HG02678 (cell line): ENCODE measurements at regions not wholly inside any gene's neighbourhood (a gene's known extent, or its start where the extent isn't known, plus 50 kb on each side); places are given as distances from the start of the nearest gene placed in this dataset.

ENCODE experiments used
- ATAC-seq: cut with Tn5 transposase; IDR thresholded peaks from one replicate; pipeline ENCODE4 v1.9.1; 2021; ENCODE audit warnings: mild to moderate bottlenecking, moderate library complexity; ENCODE audit not compliant: unreplicated experiment

DNA sequence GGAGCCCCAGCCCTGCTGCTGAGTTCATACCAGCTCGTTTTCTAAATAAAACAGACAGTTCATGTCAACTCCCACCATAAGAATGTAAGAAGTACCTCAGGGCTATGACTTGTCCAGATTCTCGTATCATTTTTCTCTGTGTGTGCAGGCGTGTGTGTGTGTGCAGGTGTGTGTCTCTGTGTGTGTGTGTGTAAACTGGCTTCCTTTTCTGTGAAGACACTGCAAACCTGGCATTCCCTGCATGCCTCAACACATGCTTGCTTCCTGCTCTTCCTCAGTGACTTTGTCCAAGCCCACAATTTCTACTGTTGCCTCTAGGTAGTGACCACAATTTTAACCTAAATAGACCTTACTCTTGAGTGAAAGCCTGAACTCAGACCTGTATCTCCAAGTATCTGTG lies 879.0 kb downstream of the SLC4A3 start:
- no peak for ATAC-seq

DNA sequence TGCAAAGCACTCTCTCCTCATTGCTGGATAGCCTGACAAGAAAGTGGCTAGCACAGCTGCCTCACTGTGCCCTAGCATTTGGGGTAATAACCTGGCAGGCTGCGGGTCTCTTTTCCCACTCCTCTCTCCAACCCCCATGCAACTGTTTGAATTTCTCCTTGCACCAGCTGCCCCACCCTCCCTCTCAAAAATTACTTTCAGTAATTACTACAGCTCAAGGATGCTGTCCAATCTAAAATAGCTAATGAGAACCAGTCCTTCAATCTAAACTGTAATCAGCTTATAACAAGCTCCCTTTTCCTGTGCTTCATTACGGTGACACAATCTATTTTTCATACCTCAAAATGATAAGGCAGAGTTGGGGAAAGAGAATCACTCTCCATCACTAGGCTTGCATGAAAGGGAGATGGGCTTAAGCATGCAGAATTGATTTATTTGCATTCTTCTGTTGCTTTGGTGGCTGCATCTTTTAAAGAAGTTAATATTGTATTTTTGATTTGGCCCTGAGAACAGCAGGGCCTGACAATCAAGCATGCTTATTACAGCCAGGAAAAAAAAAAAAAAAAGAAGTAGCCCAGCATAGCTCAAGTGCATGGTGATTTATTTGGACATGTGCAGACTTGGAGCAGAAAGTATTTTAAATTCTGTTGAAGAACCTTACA lies 881.8 kb downstream of the SLC4A3 start:
- no peak for ATAC-seq

DNA sequence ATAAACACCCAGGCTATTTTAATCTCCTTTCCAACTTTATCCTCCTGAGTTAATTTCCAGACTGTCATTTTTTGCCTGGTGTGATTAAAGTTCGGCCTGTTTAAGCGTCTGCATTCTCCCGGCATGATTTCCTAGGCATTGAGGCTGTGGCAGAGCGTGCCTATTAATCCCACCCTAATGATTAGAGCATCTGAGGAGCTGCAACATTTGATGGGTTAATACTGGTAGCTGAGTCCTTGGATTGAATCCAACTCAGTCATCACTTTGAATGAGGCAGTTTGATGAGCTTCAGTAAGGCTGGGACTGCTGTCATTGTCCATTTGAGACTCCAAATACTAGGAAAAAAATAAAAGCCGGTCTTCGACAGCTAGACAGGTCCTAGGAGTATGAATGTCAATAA lies 882.5 kb downstream of the SLC4A3 start:
- no peak for ATAC-seq

DNA sequence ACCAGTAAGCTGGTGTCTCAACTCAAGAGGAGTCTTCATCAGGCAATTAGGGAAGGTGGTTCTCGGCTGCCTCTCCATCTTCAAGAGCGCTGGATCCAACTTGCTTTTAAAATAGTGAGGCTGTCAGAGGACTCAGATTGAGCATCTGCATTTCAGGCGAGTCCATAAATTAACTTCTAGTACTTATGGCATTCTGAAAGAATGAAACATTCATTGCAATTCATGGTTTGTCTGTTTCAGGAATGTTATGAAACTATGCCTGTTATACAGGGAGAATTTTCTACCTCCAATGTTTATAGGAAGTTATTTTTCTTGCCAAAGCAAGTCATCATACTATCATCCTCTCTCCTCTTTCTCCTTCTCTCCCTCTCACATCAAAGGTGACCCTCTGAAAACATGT lies 883.2 kb downstream of the SLC4A3 start:
- ATAC-seq, result no peak

DNA sequence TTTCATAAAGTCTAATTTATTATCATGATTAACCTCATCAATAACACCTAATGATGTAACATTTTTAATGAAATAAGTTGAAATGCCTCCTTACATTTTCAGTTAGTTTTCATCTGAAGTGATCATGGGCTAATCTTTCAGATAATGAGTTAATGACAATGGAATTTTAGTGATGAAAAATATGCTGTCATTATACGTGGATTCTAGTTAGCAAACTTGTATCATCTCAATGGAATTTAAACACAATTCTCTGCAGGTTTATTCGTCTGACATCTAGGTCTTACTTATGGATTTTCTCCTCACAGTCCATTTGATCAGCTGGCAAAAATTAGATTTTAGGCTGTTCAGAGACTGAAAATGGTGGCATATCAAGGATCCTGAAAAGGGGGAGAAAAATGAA lies 885.0 kb downstream of the SLC4A3 start:
- ATAC-seq, result no peak

DNA sequence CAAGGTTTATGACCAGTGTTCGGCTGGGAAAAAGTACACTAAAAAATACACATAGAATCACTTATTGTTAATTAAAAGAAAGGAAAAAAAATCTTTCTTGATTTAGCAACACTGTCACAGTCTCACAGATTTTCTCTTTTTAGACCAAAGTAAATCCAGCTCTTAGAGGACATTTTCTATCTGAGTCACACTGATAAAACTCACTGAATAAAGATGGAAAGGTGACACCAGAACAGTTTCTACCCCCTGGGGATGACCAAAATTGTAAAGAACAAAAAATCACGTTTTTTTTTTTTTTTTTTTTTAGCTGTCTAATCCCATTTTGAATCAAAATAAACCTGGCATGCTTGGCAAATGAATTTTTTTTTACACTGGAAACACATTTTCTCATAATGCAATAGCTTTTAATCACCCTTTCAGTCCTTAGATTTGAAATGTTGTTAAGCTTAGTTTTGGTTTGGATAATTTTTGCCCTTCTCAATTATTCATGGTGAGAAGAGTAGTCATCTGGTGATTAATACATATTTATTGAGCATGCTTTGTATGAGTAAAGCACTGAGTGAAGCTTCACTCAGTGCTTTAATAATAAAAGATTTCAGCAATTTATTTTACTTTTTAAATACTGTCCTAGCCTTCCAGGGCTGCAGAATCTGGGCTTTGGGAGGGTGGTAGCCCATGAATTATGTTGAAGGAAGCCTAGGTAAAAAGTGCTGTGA lies 886.3 kb downstream of the SLC4A3 start:
- no peak for ATAC-seq

DNA sequence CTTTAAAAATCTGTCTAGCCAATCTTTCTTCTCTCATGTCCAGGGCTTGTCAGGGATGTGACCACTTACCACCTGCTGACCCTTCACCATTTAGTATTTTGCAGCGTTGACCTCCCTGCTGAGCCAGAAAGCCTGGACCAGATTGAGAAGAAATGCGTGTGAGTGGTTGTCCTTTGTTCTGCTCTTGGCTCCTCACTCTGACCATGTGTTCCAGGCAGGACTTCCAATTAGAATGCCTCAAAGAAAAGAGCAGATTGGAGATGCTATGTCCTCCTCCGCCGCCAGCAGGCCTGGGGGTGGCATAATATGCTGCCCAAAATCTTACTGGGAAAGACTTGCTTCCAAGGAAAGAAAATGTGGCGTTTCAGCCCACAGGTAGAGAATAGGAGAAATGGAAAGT lies 894.1 kb downstream of the SLC4A3 start:
- ATAC-seq, result no peak

DNA sequence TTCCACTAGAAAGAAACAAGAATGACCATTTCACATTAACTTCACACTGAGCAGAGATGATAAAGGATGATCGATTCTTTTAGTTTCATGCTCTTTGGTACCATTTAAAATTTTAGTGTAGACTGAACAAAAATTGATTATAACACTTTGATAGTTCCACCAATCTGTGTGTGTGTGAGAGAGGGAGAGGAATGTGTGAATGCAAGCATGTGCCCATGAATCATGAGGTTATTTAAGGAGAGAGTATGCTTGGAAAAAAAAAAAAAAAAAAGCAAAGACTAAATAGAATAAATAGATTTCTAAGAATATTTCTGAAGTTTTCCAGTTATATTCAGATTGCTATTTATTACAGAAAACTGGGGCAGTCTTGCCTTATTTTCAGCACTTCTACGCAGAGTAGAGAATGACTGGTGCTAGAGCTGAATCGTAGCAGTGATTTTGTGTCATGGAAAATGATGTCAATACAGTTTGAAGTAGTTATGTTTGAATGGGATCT lies 900.8 kb downstream of the SLC4A3 start:
- no peak for ATAC-seq

DNA sequence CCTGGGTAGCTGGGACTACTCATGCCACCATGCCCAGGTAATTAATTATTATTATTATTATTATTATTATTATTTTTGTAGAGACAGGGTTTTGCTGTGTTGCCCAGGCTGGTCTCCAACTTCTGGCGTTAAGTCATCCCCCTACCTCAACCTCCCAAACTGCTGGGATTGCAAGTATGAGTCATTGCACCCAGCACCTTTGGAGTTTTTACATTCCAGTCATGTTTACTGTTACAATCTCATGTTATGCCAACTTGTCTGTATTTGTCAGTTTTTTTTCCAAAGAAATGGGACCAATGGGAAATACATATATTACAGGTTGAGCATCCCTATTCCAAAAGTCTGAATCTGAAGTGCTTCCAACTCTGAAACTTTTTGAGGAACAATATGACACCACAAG lies 903.8 kb downstream of the SLC4A3 start:
- ATAC-seq, result no peak

DNA sequence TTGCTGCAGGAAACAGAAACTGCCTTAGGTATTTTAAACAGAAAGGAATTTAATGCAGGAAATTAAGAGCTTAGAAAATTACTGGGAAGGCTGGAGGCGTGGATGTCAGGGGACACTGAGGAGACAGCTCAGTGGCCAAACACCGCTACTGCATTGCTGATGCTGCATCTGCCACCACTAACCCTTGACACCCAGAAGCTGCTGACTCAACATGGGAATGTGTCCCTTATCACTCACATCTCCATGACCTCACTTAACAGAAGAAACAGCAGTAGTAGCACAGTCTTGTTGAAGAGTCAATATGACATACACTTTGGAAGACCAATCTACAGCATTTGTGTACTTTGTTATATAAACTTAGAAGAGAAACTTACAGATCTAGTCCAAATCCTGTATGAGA lies 906.1 kb downstream of the SLC4A3 start:
- ATAC-seq, result peak; percentile 62

DNA sequence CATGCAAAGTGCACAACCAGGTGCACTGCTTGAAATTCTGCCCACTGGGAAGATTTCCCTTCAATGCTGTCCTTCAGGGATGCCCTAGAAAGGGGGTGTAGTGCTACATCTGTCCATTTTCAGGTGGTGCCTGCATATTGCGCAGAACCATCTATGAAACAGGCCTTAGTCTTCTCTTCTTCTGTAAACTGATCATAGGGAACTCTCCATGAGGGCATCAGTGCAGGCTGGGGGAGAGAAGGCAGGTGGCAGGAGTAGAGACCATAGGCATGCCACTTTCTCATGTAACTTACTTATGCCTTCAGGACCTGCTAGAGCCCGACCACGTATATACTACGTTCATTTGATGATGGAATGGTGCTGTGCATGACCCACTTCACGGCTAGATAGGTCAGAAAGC lies 912.1 kb downstream of the SLC4A3 start:
- no peak for ATAC-seq

DNA sequence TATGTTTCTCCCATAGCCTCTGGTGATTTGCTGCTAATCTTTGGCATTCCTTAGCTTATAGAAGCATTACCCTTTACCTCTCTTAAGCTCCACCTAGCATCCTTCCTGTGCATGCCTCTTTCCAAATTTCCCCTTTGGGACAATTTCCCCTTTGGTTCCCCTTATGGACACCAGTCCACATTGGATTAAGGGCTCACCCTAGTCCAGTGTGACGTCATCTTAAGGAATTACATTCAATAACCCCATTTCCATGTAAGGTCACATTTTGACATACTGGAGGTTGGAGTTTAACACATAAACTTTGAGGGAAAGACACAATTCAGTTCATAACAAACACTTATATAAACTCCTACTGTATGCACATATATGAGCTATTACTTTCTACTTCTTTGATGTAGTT lies 916.6 kb downstream of the SLC4A3 start:
- ATAC-seq, result no peak

DNA sequence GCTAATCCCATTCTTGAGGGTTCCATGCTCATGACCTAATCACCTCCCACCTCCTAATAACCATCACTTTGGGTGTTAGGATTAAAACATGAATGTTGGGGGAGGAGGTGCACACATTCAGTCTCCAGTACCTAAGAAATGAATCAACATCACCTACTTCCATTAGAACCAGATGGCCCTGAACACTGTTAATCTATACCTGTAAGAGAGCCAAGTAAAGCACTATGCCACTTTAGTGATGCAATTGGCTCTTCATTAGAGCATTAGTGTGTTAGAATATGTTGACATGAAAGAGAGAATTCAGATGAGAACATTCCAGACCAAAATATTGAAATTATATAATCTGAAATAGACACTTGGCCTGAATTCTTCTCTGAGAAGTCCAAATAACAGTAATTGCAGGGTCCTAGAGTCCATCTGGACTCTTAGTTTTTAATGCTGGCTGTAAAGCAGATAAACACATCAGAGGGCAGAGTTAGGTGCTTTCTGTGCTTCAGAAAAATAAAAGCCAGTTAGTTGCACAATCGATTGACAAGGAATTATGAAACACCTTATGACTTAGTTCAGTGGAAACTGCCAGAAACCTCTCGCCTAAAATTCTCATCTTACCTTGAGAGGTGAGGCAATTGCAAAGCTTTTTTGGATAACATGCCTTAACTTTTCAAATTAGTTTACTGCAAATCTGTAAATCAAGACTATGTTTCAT lies 923.7 kb downstream of the SLC4A3 start:
- ATAC-seq, result no peak

DNA sequence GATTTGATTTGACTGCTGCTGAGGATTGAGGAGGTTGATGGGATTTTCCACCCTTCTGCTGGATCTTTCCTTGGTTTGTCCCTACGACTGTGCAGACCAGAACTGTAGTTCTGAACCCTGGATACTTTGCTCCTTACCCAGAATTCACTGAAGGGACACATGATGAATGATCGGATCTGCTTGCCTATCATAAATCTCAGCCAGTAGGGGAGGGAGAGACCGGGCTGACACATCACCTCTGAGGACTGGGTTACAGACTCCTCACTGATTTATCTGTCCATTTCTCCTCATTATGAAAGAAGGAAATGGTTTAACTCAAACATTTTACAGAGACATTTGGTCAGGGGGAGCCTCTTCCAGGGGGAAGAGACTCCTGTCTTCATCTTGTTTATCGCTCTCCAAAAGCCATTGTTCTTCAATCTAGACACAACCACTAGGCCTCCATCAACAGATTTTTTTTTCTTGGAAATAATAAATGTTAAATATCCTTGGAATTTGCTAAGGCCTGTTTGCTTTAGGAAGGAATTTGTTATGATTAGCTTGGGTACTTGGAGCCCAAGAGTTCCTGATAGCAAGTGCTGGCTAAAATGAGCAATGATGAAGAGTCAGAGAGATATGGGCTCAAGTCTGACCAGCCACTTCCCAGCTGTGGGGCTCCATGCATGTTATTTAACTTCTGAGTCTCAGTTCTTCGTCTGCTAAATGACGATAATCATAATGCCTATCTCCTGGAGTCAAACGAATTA lies 925.5 kb downstream of the SLC4A3 start:
- ATAC-seq, result no peak

DNA sequence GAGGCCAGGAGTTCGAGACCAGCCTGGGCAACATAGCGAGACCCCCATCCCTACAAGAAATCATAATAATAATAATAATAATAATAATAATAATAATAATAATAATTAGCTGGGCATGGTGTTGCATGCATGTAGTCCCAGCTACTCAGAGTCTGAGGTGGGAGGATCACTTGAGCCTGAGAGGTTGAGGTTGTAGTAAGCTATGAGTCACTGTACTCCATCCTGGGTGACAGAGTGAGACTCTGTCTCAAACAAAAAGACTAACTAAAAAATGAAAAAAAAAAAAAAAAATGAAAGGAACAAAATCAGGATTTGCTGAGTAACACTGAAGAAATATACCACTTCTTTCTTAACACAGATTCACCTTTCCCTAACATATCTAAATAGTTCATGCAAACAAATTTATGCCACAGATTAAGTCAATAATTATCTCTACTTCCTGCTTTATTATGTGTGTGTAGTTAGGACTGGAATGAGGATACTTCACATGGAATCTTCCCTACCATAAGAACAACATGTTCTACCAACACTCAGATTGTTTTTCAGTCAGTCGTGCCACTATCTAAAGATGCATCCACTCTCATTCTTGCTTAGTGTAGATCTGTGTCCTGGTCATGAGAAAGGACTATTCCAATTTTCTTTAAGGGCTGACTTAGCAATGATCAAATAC lies 928.7 kb downstream of the SLC4A3 start:
- no peak for ATAC-seq

DNA sequence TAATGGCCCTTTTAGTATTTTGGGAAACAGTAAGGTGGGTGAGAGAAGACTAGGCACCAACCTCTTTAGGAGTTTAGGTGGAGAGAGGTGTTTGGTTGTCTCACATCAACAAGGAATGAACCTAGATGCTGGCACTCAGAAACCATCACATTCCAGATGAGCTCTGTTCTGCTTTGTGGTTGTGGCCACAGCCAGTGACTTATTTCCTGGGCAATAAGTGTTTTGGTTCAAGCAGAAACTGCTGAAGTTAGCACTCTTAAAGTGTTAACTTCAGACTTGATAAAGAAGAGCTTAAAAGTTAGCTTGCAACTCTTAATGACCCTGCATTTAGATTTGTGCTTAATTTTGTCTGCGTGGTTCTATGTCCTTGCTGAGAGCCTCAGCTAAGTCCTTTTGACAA lies 929.2 kb downstream of the SLC4A3 start:
- ATAC-seq, result no peak

DNA sequence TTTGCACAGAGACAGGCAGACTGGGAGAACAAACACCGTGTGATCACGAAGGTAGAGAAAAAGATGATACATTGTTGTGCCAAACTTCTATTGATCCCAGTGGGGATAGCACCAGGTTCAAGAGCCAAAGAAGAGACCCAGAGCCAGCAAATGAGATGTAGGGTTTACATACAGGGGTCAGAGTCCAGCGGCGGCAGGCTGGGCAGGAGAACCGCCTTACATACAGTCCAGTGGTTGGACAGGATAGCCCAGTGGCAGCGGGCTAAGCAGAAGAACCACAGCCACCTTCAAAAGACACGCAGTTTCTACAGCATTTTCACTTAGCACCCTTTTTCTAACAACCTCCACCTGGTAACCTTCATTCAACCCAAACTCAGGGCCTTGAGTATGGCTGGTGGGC lies 932.8 kb downstream of the SLC4A3 start:
- no peak for ATAC-seq

DNA sequence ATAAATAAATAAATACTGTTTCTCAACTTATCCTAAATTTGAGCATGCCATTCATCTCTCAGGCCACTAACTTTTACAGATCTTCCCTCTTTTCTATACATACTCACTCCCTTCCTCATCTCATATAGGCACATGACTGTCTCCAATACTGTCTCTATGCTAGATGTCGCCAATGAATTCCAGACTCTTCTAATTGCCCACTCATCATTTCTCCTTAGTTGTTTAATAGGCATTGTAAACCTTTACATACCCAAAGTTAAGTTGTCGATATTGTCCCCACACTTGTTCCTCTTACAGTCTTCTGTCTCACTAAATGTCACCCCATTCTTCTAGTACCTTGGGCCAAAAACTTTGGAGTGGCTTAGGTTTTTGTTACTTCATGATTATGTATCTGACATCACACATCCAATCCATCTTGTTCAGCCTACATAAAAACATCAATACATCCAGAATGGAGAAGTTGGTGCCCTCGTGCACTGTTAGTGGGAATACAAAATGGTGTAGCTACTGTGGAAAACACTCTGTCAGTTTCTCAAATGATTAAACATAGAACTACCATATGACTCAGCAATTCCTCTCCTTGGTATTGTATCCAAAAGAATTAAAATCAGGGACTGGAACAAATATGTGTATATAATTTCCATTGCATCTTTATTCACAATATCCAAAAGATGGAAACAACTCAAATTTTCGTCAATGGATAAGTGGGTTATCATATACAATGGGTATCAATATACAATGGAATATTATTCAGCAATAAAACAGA lies 935.1 kb downstream of the SLC4A3 start:
- no peak for ATAC-seq

DNA sequence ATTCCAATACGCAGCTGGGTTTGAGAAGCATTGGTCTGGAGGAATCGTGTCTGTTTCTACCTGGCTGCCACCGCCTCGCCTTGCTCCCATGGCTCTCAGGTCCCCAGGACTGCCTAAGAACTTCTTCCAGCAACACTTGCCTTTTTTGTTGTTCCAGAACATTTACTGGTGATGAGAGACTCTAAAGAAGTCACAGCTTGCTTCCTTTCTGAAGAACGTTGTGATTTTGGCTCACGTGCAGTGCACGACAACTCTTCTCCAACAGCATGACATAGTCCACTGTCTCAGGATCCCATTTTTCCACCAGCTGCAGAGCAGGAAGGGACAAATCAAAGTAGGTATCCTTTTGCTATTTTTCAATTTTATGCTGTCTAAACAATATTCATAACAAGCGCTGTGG lies 940.9 kb downstream of the SLC4A3 start:
- ATAC-seq, result no peak
